NCI-H510A treated with DMSO at 0.1 percent for 48 hours (cell line): ENCODE measurements at regions not wholly inside any gene's neighbourhood (a gene's known extent, or its start where the extent isn't known, plus 50 kb on each side); places are given as distances from the start of the nearest gene placed in this dataset.
"Not testable (repeated sequence)": the region's sequence is repeated elsewhere in the genome, so short reads cannot be mapped to it uniquely, and the experiment has no call there.

Experiments used
- DNase-seq: peaks from one replicate; lab custom pipeline; 2025; lab: John Stamatoyannopoulos, UW

DNA sequence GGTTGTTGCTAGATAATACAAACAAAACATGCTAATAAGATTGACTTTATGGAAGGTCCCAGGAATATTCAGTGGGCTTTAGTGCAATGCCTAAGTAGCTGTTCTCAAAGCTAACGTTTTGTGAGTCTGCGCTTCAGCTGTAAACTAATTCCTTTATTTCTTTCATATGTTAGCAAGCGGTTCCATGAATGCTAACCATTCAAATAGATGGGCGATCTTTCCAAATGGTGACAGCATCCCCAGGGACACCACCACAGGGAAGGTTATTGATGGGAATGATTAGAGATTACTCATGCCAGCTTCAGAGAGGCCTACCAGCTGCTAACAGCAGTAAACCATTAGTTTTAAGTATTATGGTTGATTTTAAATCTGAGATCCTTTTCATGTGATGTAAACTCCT lies 405.7 kb upstream of the MCTP2 start:
- no peak for DNase-seq

DNA sequence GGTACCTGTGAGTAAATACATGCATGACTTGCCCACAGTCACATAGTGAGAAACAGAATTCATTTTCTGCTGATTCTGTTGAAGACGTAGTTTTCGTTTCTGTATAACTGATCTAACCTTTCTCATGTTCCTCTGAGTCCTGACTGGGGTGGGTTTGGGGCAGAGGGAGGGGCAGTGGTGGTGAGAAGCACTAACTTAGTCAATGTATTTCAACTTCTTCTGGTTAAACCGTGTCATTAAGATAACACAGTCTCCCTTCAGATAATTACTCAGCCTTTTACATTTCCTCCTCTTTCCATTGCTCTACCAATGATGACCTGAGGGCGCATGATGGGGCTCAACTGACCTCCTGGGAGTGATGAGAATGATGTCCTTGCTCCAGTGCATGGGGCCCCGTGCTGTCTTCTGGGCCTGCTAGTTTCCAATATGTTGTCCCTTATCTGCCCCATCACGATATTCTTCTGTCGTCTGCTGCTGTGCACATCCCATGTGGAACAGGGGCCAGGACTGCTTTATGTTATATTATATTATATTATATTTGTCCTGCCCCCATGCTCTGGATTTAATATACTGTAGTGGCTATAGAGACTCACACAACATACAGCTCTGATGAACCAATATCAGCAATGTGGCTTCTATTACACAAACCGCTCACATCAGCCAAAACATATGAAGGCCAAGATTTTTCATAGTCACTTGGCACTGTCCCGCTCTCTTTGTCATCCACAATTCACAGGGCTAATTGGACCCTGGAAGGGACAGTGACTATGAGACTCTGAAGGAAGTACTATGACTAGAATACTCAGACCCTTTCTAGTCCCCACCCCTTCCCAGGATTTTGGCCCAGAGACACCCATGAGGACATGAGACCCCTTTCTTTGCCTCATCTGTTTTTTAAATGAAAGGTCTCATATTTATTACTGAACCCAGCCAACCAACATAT lies 407.1 kb upstream of the MCTP2 start:
- DNase-seq = no peak

DNA sequence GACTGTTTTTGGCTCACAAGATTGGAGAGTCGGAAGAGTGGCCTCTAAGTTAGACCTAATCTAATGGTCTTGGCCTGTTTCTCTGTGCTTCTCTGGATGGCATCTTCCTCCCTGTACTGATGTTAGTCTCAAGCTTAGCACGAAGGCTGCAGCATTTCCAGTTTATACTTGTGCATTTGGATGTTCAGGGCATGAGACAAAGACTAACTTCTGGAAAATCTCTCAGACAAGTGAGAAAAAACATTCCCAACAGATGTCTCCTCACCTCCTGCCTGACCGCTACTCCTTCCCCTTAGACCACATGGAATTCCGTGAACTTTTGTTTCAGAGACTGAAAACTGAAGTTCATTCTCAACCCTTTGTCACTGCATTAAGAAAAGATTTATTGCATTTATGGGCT lies 410.8 kb upstream of the MCTP2 start:
- DNase-seq = no peak

DNA sequence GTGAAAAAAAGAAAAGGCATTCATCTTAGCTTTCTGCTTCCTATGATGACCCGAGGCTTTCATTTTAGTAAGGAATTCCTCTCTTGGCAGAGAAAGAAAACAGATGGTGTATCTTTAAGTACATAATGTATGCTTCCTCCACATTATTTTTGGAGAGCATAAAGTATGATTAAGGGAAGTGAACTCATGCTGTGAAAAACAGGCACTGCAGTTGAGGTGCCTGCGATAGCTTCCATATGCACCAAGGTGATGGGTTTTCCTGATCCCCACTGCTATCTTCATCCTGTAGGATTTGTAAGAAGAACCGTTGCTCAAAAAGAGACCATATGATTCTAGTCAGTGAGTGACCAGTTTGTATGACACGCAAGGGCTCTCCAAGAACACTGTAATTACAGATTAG lies 411.5 kb upstream of the MCTP2 start:
- DNase-seq = no peak

DNA sequence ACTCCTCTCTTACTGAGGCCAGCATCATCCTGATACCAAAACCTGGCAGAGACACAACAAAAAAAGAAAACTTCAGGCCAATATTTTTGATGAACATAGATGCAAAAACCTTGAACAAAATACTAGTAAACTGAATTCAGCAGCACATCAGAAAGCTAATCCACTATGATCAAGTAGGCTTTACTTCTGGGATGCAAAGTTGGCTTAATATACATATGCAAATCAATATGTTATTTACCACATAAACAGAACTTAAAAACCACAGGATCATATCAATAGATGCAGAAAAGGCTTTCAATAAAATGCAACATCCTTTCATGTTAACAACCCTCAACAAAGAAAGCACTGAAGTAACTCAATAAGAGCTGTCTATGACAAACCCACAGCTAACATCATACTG lies 414.5 kb upstream of the MCTP2 start:
- DNase-seq = no peak

DNA sequence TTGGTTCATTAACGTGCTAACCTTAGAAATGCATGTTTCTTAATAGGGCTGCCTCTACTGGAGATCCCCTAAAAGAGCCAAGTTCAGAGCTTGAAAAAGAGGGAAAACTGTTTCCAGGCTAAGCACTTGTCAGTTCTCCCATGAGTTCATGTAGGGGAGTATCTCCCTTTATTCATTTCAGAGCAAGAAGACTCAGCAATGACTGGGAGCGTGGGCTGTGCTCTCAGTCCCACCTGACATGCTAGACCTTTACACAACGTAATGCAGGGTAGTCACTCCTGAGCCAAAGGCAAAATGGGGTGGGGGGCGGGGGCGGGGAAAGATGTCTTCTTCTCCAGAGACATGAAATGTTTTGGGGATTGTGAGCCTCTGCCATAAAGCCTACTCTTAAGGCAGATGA lies 420.1 kb upstream of the MCTP2 start:
- DNase-seq = no peak

DNA sequence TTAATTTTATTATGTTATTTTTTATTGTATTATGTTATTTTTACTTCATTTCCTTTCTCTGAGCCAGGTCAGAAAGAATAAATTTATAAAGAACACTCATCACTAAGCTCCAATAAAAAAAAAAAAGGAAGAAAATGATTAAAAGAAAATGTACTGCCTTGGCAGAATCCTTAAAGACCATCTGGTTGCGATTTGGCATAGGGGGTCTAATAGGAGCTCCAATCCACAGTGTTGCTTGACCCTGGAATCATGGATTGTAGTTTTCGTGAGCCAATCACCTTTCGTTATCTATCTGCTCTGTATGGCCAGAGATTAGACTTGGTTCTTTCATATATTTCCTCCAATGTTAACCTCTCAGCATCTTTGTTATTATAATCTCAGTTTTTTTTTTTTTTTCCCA lies 421.8 kb upstream of the MCTP2 start:
- DNase-seq = no peak

DNA sequence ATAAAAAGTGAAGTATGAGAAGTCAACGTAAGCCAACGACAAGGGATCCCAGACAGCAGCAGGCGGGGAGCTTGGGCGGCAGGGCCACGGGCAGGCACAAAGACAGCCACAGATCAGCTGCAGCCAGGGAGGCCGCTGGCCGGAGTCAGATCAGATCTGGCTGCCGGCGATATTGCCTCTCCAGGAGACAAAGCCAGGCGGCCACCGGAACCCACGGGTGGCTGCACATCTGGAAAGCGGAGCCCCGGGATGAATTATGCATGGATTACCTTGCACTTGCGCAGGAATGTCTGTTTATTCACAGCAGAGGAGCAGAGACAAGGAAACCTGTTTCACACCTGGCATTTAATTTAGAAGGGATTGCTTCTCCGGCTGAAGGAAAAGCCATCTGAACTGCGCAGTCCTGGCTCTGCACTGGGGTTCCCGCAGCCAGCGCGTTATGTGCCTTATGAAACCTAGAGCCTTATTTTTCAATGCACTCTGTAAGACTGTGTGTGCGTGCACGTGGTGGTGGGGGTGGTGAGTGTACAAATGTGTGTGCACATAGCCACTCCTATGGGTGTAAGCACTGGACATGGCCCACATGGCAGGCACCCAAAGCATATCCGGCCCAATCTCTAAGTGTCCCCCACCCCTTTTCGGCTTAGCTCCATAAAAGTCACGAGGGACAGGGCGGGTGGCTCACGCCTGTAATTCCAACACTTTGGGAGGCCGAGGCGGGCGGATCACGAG lies 427.8 kb upstream of the MCTP2 start:
- DNase-seq = no peak

DNA sequence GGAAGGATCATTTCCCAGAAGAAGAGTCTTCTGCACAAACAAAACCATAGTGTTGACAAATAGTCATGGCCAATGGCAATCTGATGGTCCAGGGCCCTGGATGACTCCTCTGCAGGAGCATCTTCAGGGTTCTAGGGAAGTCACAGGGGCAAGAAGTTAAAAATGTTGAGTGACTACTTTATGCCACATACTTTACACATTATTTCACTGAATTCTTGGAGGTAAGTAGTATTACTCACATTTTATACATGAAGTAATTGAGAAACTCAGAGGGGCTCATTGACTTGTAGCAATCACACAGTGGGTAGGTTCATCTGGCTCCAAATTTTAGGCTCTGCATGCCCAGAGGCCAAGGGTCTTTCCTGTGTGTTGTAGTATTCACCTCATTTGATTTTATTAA lies 430.2 kb upstream of the MCTP2 start:
- no peak for DNase-seq

DNA sequence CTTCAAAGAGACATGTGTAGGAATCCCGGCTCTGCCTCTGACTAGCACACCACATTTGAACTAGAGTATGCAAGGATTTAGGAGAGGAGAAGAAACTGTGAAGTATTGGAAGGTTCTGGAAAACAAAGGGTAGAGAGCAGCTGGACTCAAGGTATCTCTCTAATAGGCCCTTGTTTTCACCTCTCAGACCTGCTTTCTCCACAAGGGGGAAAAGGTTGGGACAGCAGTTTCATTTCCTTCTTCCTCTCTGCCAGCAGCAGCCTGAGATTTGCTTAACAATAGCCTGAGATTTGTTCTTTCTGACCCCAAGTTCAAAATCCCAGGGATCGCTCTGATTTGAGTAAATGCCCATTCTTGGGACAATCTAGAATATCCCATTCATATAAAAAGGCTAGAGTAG lies 430.6 kb upstream of the MCTP2 start:
- DNase-seq = no peak

DNA sequence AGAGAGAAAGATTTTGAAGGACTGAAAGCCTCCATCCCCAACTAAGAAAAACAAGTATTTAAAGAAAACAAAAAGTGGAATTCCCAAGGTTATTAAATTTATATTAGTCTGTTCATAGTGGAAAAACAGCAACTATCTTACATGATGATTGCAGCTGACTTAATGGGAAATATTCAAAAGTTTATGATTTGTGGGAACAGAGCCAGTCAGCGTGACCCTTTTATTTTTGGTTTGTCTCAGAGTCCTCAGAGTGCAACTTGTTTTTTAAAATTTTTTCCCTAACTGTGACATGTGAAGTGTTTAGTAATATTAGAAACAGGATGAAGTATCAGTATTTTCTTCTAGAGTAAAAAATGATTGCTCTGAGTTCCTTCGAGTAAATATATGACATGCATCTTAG lies 441.9 kb upstream of the MCTP2 start:
- DNase-seq = no peak

DNA sequence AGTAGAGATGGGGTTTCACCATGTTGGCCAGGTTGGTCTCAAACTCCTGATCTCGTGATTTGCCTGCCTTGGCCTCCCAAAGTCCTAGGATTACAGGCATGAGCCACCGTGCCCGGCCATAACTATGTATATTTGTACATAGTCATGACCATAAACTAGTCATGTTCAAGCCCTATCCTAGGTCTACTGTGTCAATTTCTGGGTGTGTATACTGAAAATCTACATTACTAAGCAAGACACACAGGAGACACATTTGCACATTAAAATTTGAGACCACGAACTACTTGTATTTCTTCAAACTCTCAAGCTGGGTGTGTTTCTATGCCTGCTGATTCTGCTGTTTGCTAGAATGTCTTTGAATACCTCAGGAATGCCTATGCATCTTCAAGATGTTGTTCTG lies 451.3 kb upstream of the MCTP2 start:
- no peak for DNase-seq

DNA sequence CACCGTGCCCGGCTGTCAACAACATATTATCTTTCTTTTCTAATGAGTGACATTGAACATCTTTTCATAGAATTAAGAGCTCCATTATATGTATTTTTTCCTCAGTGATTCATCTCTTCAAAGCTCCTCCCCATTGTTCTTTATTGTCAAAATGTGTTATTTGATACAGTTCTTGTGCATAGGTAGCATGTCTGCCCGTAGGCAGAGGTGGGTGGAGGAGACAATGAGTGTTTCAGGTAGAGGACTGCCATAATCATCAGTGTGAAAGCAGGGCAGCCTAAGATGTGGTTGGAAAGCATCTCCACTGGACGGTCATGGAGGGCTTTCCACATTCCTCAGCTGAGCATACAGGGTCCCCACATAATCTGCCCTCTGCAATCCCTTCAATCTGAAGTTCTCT lies 452.0 kb upstream of the MCTP2 start:
- no peak for DNase-seq

DNA sequence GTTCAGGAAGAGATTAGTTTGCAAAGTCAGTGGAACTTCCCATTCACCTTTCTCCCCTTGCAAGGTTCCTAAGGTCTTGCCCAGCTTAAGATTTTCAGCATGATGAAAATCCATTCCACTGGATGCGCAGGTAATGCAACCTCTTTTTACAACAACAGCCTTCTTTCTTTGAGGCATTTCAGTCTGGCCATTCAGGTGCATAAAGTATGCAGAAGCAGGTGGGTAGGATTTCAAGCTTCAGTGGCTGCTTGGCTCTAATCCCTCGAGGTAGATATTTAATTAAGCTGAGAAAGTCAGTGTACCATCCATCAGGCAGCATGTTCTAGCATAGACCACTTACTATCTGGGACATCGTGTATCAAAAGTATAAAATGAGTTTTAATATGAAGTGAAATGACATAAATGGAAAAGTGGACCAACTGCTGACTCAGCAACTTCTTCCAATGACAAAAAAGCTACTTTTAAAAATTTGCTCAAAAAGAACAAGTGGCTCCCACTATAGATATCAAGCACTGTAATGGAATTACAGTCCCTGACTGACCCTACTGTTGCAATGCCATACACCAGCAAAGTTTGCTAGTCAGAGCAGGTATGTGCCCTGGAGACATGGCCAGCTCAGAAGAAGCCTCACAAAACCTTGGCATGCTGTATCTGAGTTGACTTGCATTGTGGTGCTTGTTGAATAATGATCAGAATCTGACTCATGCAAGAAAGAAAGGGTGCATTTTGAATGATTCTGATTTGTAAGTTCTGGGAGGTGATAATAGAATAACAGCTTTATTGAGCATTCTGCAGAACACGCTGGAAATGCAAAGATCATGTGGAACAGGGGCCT lies 459.9 kb upstream of the MCTP2 start:
- no peak for DNase-seq

DNA sequence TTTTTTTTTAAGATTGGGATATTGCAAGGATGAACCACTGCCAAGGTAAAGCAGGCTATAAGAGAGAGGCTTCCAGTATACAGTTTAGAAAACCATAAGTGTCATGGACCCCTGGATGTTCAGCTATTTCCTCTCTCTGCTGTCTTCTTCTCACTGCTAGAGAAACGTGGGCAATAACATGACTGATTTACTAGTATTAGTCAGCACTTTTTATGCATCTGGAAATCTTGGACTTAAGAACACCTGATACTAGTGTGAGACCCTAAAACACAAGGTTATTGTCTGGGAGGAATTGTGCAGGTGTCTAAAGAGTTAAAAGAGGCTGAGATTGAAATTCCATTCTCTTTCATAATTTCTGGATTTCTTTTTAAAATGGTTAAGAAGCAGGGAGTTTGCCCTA lies 460.6 kb upstream of the MCTP2 start:
- no peak for DNase-seq

DNA sequence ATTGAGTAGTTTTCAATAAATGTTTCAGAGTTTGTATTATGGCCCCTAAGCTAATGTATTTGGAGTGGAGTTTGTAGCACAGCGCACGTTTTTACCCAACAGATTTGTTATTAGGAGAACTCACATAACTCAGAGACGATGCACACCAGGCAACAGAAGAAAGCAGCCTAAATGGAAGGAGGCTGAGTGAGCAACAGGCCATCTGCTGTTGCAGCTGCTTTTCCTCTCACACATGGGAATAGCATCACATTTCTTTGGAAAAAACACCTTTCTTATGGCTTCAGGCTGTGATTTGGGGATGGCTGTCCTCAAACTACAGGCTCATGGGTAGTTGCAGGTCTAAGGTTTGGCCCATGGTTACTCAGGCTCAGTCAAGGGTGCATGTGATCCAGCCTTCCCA lies 469.3 kb upstream of the MCTP2 start:
- no peak for DNase-seq

DNA sequence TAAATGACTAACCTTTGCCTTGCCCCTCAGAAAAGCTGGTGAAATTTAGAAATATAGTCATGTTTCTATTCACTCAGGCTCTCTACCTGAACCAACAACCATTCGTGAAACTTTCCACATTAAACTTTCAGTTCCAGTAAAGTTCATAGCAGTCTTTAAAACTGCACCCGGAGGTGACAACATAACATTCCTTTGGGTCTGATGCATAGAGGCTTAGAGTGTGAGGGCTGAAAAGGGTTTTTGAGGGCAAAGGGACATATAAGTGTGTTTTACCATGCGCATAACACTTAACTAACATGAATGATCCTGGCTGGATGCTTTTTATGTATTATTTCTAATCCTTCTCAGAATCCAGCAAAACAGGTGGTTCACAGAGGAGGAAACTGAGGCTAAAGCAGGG lies 471.7 kb upstream of the MCTP2 start:
- no peak for DNase-seq

DNA sequence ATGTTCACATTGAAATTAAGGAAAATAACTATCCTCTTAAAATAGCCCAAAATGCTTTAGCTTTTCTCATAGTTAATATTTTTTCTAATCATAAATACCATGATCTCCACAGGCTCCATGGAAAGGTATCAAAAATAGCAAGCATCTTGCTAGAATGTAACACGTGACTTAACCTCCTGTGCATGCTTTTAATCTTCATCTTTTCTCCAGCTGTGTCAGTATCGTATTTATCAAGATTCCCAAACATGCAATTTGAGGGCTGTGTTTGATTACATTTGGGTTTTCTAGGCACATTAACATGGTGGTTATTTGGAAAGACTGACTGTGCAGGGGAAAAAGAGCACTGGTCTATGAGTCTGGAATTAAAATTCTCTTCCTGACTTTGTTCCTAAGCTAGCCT lies 472.5 kb upstream of the MCTP2 start:
- no peak for DNase-seq

DNA sequence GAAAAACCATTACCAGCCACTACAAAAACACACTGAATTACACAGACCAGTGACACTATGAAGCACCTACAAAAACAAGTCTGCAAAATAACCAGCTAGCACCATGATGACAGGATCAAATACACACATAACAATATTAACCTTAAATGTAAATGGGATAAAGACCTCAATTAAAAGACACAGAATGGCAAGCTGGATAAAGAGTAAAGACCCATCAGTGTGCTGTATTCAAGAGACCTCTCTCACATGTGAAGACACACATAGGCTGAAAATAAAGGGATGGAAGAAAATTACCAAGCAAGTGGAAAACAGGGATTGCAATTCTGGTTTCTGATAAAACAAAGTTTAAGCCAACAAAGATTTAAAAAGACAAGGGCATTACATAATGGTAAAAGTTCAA lies 482.7 kb upstream of the MCTP2 start:
- DNase-seq = no peak

DNA sequence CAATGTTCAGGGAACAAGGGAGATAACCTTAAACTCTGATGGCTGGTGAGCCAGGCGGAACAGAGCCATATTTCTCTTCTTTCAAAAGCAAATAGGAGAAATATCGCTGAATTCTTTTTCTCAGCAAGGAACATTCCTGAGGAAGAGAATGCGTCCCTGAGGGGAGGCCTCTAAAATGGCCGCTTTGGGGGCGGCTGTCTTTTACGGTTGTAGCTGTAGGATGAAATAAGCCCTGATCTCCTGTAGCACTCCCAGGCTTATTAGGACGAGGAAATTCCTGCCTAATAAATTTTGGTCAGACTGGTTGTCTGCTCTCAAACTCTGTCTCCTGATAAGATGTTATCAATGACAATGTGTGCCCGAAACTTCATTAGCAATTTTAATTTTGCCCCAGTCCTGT lies 496.4 kb upstream of the MCTP2 start:
- not testable (repeated sequence) for DNase-seq

DNA sequence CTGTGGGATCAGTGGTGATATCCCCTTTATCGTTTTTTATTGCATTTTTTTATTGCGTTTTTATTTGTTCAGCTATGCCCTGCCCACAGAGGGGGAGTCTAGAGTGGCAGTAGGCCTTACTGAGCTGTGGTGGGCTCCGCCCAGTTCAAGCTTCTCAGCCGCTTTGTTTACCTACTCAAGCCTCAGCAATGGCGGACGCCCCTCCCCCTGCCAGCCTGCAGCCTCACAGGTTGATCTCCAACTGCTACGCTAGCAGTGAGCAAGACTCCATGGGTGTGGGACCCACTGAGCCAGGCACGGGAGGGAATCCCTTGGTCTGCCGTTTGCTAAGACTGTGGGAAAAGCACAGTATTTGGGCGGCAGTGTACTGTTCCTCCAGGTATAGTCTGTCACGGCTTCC lies 500.6 kb upstream of the MCTP2 start:
- DNase-seq = no peak

DNA sequence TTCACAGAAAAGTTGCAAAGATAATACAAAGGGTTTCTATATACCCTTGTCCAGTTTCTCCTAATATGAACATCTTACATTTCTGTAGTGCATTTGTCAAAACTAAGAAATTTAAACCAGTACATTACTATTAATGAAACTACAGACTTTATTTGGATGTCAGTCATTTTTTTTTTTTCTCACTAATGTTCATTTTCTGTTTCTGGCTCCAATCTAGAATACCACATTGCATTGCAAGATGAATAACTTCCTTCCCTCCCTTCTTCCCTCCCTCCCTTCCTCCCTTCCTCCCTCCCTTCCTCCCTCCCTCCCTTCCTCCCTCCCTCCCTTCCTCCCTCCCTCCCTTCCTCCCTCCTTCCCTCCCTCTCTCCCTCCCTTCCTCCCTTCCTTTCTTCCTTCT lies 509.2 kb upstream of the MCTP2 start:
- DNase-seq = no peak

DNA sequence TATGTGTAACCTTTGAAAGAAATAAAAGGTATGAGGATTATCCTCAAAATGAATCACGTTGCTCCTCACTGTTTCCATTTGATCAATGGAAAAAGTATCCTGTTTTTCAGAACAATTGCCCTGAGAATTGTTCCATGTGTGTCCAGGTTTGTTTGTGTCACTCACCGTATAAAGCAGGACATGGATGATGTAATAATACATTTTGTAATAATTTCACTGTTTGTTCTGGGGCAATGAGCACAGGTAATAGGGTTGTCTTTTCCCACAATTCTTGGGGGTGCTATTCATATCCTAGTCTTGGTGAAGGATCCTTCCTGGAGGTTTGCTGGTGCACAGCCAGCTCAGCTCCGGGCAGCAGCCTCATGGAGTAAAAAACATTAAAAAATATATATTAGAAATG lies 510.8 kb upstream of the MCTP2 start:
- DNase-seq = no peak
